LNCaP clone FGC (cell line): ENCODE measurements at regions not wholly inside any gene's neighbourhood (a gene's known extent, or its start where the extent isn't known, plus 50 kb on each side); places are given as distances from the start of the nearest gene placed in this dataset.

Source experiments
- DNase-seq: peaks from one replicate; pipeline ENCODE4 v3.0.0-alpha.2; 2011; ENCODE audit warnings: low read depth
- H3K4me3 ChIP-seq: 2 replicates; pipeline ENCODE4 v1.5.1; 2011; ENCODE audit warnings: mild to moderate bottlenecking, low read depth, low read length, control low read depth
- CTCF ChIP-seq: IDR thresholded peaks from 2 replicates; pipeline ENCODE4 v1.5.1; 2012; ENCODE audit warnings: mild to moderate bottlenecking; ENCODE audit not compliant: control insufficient read depth, insufficient read depth; ENCODE audit errors: extremely low read depth

DNA sequence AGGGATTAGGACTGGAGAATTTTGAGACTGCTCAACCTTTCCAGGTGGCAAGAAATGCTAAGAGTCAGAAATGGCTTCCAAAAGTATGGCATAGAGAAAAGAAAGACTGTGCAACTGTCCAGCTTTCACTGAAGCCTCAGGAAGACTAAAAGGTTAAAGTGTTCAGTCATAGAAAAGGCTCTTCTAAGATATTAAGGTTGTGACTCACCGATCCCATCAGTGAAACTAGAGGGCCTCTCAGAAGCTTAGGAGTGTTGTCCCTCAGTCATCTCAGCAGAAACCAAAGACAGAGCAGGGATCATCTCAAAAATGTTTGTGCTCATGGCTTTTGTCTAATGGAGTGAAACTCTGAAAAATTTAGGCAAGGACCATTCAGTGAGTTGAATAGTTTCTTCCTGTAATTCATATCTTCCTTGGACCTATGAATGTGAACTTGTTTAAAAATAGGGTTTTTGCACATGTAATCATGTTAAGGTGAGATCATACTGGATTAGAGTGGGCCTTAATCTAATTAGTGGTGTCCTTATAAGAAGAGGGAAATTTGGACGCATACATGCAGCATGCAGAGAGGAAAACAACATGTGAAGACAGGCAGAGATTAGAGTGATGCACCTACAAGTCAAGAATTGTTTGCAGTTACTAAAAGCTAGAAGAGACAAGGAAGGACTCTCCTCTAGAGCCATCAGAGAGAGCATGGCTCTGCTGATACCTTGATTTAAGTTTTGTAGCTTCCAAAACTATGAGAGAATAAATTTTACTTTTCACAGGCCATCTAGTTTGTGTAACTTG is 71.3 kb downstream of the RPE65 start:
- H3K4me3 ChIP-seq, result no peak overlapping the region
- TF ChIP-seq CTCF, result no peak
- DNase-seq, result no peak

DNA sequence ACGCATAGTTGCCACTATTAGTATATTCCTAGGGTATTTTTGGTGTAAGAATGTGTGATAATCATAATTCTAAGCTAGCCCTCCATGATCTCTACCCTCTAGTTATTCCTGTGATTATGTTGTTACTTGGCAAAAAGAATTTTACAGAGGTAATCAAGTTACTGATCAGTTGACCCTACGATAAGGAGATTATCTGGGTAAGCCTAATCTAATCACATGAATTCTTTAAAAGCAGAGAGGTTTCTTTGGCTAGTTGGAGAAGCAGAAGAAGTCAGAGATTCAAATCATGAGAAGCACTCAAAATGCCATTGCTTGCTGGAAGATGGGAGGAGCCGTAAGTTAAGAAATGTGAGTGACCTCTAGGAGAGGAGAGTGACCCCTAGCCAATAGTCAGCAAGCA is 72.7 kb downstream of the RPE65 start:
- no peak for DNase-seq
- no peak overlapping the region for H3K4me3 ChIP-seq
- no peak for TF ChIP-seq CTCF

DNA sequence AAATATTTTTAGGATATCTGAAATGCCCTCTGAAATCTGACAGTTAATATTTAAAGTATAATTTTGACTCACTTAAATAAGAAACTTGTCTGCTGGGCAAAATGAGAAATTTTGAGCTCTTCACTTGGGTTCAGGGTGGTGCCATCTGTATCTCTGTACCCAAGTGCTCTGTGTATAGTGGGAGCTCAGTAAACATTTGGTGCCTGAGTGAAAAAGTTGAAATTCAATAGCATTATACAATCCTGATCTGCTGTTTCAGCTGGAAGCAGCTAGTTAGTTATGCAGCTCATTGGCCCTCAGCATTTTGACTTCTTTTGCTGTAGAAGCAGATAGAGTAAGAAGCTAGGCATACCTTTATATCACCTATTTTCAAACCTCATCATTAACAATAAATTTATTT is 73.3 kb downstream of the RPE65 start:
- TF ChIP-seq CTCF, result no peak
- DNase-seq, result no peak
- H3K4me3 ChIP-seq, result no peak overlapping the region

- DNase-seq, result no peak
Observed at GRCh38 chr1:68375919-68376318, 73.8 kb downstream of the RPE65 start.

DNA sequence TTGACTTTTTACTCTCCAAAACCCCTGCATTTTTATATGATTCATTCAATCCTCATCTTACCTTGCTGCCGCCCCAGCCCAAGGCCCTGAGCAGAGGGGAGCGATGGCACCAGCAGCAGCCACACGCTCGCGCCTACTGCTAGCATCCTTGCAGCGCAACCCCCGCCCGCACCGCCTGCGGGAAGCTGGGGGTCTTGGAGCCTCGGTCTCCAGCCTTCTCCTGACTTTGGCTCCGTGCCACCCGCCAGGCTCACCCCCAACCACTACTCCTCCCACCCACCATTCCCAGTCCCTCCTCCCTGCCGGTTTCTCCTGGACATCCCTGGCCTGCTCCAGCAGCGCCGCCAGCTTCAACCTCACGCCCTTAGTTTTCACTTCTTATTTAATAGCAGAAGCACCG is 76.6 kb downstream of the RPE65 start:
- no peak for DNase-seq
- TF ChIP-seq CTCF, result no peak
- no peak overlapping the region for H3K4me3 ChIP-seq

More at GRCh38 chr1:68375919-68376318, 73.8 kb downstream of the RPE65 start:
- no peak for TF ChIP-seq CTCF
- H3K4me3 ChIP-seq, result no peak overlapping the region

DNA sequence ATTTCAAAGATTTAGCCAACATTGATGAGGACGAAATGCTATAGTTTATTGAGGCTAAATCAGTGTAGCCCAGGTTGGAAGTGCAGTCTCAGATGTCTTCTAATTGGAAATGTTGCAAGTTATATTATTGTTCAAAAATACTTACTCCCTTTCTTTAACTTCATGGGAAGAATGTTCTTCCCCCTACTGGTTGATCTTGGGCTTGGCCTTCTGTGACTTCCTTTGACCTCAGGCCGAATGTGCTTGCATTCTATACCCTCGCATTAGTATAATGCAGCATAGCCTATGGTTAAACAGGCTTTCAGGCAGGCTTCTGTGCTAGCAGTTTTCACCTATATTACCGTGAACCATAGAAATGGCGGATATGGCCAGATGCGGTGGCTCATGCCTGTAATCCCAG is 77.3 kb downstream of the RPE65 start:
- DNase-seq, result no peak
- TF ChIP-seq CTCF, result no peak

More for the DNA sequence above, 77.3 kb downstream of the RPE65 start:
- H3K4me3 ChIP-seq, result no peak overlapping the region
